ENCODE measurements at regions not wholly inside any gene's neighbourhood (a gene's known extent, or its start where the extent isn't known, plus 50 kb on each side); places are given as distances from the start of the nearest gene placed in this dataset.

GRCh38 chr4:114527637-114528036, 71.0 kb upstream of the UGT8 start:
- TF ChIP-seq POLR2A (IDR thresholded peaks at IDR 0.05) (no peak), EP300 (IDR thresholded peaks at IDR 0.05) (no peak)

All from ovary (tissue), 1 donor.